OCI-LY3 (cell line): ENCODE measurements at regions not wholly inside any gene's neighbourhood (a gene's known extent, or its start where the extent isn't known, plus 50 kb on each side); places are given as distances from the start of the nearest gene placed in this dataset.
"Not testable (repeated sequence)": the region's sequence is repeated elsewhere in the genome, so short reads cannot be mapped to it uniquely, and the experiment has no call there.

Experiments used
- CTCF ChIP-seq: fragments of 200-600, 300-600 bp; sonication (generic); IDR thresholded peaks from 2 replicates; pipeline ENCODE4 v1.5.1; 2014; ENCODE audit warnings: antibody characterized with exemption, low read length, low read depth
- EZH2phosphoT487 ChIP-seq: fragments of 200-600 bp; shearing (Covaris generic); IDR thresholded peaks from 2 replicates; pipeline ENCODE4 v1.6.1; 2018; ENCODE audit warnings: antibody characterized with exemption, mixed run types, low read depth

GRCh38 chr13:109268492-109268891 lies 517.9 kb downstream of the IRS2 start:
- not testable (repeated sequence) for TF ChIP-seq CTCF, EZH2phosphoT487
